GM12878 (cell line): ENCODE measurements at regions not wholly inside any gene's neighbourhood (a gene's known extent, or its start where the extent isn't known, plus 50 kb on each side); places are given as distances from the start of the nearest gene placed in this dataset.

Experiments used
- ATAC-seq: fragments of 200-7000 bp; cut with Tn5 transposase; 3 replicates; pipeline ENCODE4 v1.9.1; 2020; ENCODE audit warnings: mild to moderate bottlenecking, moderate library complexity
- BruUV-seq: library from RNA; stranded (reverse); fragments of 400-500 nt; replicated peaks from 2 replicates; lab custom pipeline; 2021; lab: Mats Ljungman, UMichigan
- CTCF ChIA-PET: fragments of 300-600 bp; sonication (Branson Sonifier 250); formaldehyde crosslinking; extraction: SDS; loops from one replicate; lab custom pipeline; 2021; ENCODE audit warnings: inconsistent platforms; lab: Yijun Ruan, JAX
- POLR2A ChIA-PET: fragments of 350-600 bp; formaldehyde crosslinking; extraction: SDS; loops from one replicate; lab custom pipeline; 2021; ENCODE audit warnings: inconsistent platforms; lab: Charles Lee
- RAD21 ChIA-PET: fragments of 300-600 bp; sonication (Branson Sonifier 250); formaldehyde crosslinking; loops from one replicate; lab custom pipeline; 2023; ENCODE audit warnings: antibody characterized with exemption; ENCODE audit not compliant: unreplicated experiment; lab: Charles Lee
- SMC1A ChIA-PET: fragments of 300-600 bp; sonication (Branson Sonifier 250); formaldehyde crosslinking; loops from one replicate; lab custom pipeline; 2023; ENCODE audit not compliant: unreplicated experiment, uncharacterized antibody; lab: Charles Lee
- DNase-seq: peaks from one replicate; pipeline ENCODE4 v3.0.0-alpha.2; 2011; ENCODE audit warnings: low read depth, low spot score
- FAIRE-seq: peaks from 3 replicates; lab custom pipeline; 2011; peaks lifted over from hg19 to GRCh38; lab: Jason Lieb, UNC
- H2AFZ ChIP-seq: 2 replicates; pipeline ENCODE4 v1.6.0; 2011; ENCODE audit warnings: low read depth, low read length, control low read depth; ENCODE audit not compliant: control insufficient read depth
- H3K27ac ChIP-seq: 2 replicates; pipeline ENCODE4 v1.5.1; 2011; ENCODE audit warnings: control low read depth; ENCODE audit not compliant: control insufficient read depth, insufficient read depth
- H3K27me3 ChIP-seq, 2 experiments: replicated peaks in 1 of 2; 2 replicates each; pipeline versions ENCODE4 v1.6.0 to v1.6.1; 2011; ENCODE audit warnings: low read length in 1 of 2; ENCODE audit not compliant: control insufficient read depth in 2 of 2, insufficient read depth in 2 of 2
- H3K36me3 ChIP-seq, 2 experiments: 2 replicates each; pipeline ENCODE4 v1.5.1; 2011; ENCODE audit warnings: low read length in 1 of 2; ENCODE audit not compliant: control insufficient read depth in 2 of 2, insufficient read depth in 2 of 2
- H3K4me1 ChIP-seq: 2 replicates; pipeline ENCODE4 v1.6.1; 2011; ENCODE audit warnings: mild to moderate bottlenecking, low read length, moderate library complexity, mixed read lengths; ENCODE audit not compliant: control insufficient read depth, insufficient read depth
- H3K4me2 ChIP-seq: 2 replicates; pipeline ENCODE4 v1.6.0; 2011; ENCODE audit warnings: control low read depth; ENCODE audit not compliant: control insufficient read depth, insufficient read depth
- H3K4me3 ChIP-seq: fragments of 200-600 bp; sonication (generic); 2 replicates; pipeline ENCODE4 v1.5.1; 2016
- H3K79me2 ChIP-seq: 2 replicates; pipeline ENCODE4 v1.6.0; 2011; ENCODE audit warnings: low read length; ENCODE audit not compliant: control insufficient read depth, insufficient read depth
- H3K9ac ChIP-seq: 2 replicates; pipeline ENCODE4 v1.8.0; 2011; ENCODE audit warnings: low read length, control low read depth, mixed read lengths; ENCODE audit not compliant: control insufficient read depth, insufficient read depth
- H3K9me3 ChIP-seq: replicated peaks from 3 replicates; pipeline ENCODE4 v1.5.1; 2011; ENCODE audit warnings: mild to moderate bottlenecking, low read length; ENCODE audit not compliant: control insufficient read depth, insufficient read depth
- H4K20me1 ChIP-seq: 2 replicates; pipeline ENCODE4 v1.6.0; 2011; ENCODE audit not compliant: control insufficient read depth, insufficient read depth
- ATF7 ChIP-seq: fragments of 450-650 bp; IDR thresholded peaks from 2 replicates; pipeline ENCODE4 v1.6.1; 2016; ENCODE audit warnings: low read depth, mild to moderate bottlenecking
- BACH1 ChIP-seq: fragments of 450-650 bp; IDR thresholded peaks from 2 replicates; pipeline ENCODE4 v1.6.1; 2017; ENCODE audit warnings: mild to moderate bottlenecking, borderline replicate concordance
- BCLAF1 ChIP-seq: fragments of 450-650 bp; IDR thresholded peaks from 2 replicates; pipeline ENCODE4 v1.6.1; 2017; ENCODE audit warnings: antibody characterized with exemption, mild to moderate bottlenecking, moderate library complexity
- CBX3 ChIP-seq: fragments of 200-600 bp; sonication (generic); IDR thresholded peaks from 2 replicates; pipeline ENCODE4 v1.6.1; 2016; ENCODE audit warnings: low read depth, borderline replicate concordance
- HDAC2 ChIP-seq: fragments of 200-600 bp; sonication (generic); IDR thresholded peaks from 2 replicates; pipeline ENCODE4 v1.6.1; 2017
- HDAC6 ChIP-seq: fragments of 200-600 bp; sonication (generic); IDR thresholded peaks from one replicate; pipeline ENCODE4 v1.8.0; 2017; ENCODE audit warnings: antibody characterized with exemption; ENCODE audit not compliant: unreplicated experiment
- HDGF ChIP-seq: fragments of 450-650 bp; IDR thresholded peaks from 2 replicates; pipeline ENCODE4 v1.6.1; 2016; ENCODE audit warnings: antibody characterized with exemption
- IRF3 ChIP-seq: fragments of 450-650 bp; IDR thresholded peaks from 2 replicates; pipeline ENCODE4 v1.6.1; 2014; ENCODE audit warnings: mild to moderate bottlenecking
- NKRF ChIP-seq: fragments of 450-650 bp; conservative IDR thresholded peaks from 2 replicates; pipeline ENCODE4 v1.6.1; 2017; ENCODE audit warnings: mild to moderate bottlenecking, moderate library complexity
- RBBP5 ChIP-seq: fragments of 200-600 bp; sonication (generic); conservative IDR thresholded peaks from 2 replicates; pipeline ENCODE4 v1.6.1; 2016
- SMC3 ChIP-seq: IDR thresholded peaks from 2 replicates; pipeline ENCODE4 v1.6.1; 2011; ENCODE audit warnings: low read length, improper control_type of control experiment, borderline replicate concordance
- SREBF2 ChIP-seq: IDR thresholded peaks from 2 replicates; pipeline ENCODE4 v1.6.1; 2012; ENCODE audit warnings: mild to moderate bottlenecking, low read length
- TBL1XR1 ChIP-seq: IDR thresholded peaks from 2 replicates; pipeline ENCODE4 v1.6.1; 2012; ENCODE audit warnings: low read depth, low read length, improper control_type of control experiment
- WGBS: methylation state at CpG from one replicate; pipeline ENCODE4 v1.1.6; 2016; ENCODE audit warnings: low lambda C conversion rate; ENCODE audit not compliant: insufficient replicate concordance, insufficient coverage; ENCODE audit errors: missing lambda C conversion rate; 5-methylcytosine and 5-hydroxymethylcytosine counted together
- in situ Hi-C: fragments of 300-500 bp; cut with MboI; formaldehyde crosslinking; loops from 9 replicates; pipeline ENCODE4 v1.14.3; 2018; ENCODE audit warnings: mixed read lengths
- intact Hi-C: fragments of 100-400 bp; cut with micrococcal nuclease; formaldehyde crosslinking; loops from one replicate; pipeline ENCODE4 v1.14.2; 2022; ENCODE audit not compliant: unreplicated experiment

- H3K27me3 ChIP-seq = no peaks in the 10 kb centered on the region
- intact Hi-C loops = no loop called here
- ChIA-PET RAD21 (interaction anchor here (1.0 kb wide), 1 partner anchor 41 kb away, joined by 3 read pairs; no protein-coding TSS in a partner anchor), POLR2A (no interaction called here), SMC1A (no interaction called here), CTCF (no interaction called here)
- no peaks in the 10 kb centered on the region for H3K4me1 ChIP-seq
- TF ChIP-seq IRF3 (no peak), ATF7 (no peak), SMC3 (no peak), CBX3 (no peak), RBBP5 (no peak), HDAC2 (no peak), BACH1 (no peak), HDAC6 (no peak), TBL1XR1 (no peak), NKRF (no peak), SREBF2 (no peak), HDGF (no peak), BCLAF1 (no peak)
- H2AFZ ChIP-seq = no peak overlapping the region
- no peaks in the 10 kb centered on the region for H3K9me3 ChIP-seq
- ATAC-seq (no peak), FAIRE-seq (no peak), DNase-seq (no peak)
- H3K4me3 ChIP-seq = no peak overlapping the region
- no peaks in the 10 kb centered on the region for H4K20me1 ChIP-seq
- in situ Hi-C loops = no loop called here
- H3K4me2 ChIP-seq = no peak overlapping the region
- BruUV-seq = no TSS peak
- H3K27ac ChIP-seq = no peak overlapping the region
- H3K79me2 ChIP-seq = no peaks in the 10 kb centered on the region
- H3K9ac ChIP-seq = no peak overlapping the region
- WGBS = 94% methylated on average over 2 of the region's 2 CpGs
- H3K36me3 ChIP-seq = no peaks in the 10 kb centered on the region
Measured at GRCh38 chr4:138815811-138816210, 199.8 kb upstream of the NOCT start.
